ENCODE measurements at regions not wholly inside any gene's neighbourhood (a gene's known extent, or its start where the extent isn't known, plus 50 kb on each side); places are given as distances from the start of the nearest gene placed in this dataset.
A peak's percentile ranks its signal among the peaks of the same experiment; 100 is the strongest.

GRCh38 chr14:34380471-34380845, 81.6 kb downstream of the SPTSSA start:
- TF ChIP-seq, protein P1, sequence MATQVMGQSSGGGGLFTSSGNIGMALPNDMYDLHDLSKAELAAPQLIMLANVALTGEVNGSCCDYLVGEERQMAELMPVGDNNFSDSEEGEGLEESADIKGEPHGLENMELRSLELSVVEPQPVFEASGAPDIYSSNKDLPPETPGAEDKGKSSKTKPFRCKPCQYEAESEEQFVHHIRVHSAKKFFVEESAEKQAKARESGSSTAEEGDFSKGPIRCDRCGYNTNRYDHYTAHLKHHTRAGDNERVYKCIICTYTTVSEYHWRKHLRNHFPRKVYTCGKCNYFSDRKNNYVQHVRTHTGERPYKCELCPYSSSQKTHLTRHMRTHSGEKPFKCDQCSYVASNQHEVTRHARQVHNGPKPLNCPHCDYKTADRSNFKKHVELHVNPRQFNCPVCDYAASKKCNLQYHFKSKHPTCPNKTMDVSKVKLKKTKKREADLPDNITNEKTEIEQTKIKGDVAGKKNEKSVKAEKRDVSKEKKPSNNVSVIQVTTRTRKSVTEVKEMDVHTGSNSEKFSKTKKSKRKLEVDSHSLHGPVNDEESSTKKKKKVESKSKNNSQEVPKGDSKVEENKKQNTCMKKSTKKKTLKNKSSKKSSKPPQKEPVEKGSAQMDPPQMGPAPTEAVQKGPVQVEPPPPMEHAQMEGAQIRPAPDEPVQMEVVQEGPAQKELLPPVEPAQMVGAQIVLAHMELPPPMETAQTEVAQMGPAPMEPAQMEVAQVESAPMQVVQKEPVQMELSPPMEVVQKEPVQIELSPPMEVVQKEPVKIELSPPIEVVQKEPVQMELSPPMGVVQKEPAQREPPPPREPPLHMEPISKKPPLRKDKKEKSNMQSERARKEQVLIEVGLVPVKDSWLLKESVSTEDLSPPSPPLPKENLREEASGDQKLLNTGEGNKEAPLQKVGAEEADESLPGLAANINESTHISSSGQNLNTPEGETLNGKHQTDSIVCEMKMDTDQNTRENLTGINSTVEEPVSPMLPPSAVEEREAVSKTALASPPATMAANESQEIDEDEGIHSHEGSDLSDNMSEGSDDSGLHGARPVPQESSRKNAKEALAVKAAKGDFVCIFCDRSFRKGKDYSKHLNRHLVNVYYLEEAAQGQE (IDR thresholded peaks at IDR 0.05; ENCODE audit: low read depth), result no peak
- no peak for TF ChIP-seq TCF12 (IDR thresholded peaks at IDR 0.05; ENCODE audit: low read depth)

DNA sequence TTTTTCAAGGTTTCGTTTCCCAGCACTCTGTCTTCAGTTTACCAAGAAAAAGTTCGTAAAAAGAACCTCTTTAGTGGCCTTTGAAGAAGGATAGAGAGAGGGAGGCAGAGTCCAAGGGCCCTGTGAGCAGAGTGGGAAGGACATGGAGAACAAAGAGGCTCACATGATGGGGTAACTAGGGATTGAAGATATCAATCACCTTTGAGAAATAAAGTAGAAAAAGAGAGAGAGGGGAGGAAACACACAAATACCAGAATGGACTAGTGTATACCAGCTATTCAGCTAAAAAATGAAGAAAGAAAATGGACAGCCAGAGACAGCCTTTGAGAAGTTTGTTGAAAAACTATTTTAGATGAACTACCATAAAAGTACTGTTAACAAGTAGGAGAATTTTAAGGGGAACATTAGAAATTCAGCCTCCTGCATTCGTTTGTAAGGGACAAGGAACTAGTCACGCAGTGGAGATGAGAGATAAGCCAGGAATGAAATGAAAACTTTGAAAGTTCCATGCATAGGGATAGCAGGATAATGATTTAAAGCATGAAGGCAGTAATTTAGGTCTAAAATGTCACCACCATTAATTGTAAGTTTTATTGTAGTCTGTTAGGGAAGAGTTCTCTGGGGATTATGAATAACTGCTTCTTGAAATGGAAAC, 82.1 kb downstream of the SPTSSA start:
- no peak for TF ChIP-seq EP300 (IDR thresholded peaks at IDR 0.05; ENCODE audit: borderline replicate concordance)

DNA sequence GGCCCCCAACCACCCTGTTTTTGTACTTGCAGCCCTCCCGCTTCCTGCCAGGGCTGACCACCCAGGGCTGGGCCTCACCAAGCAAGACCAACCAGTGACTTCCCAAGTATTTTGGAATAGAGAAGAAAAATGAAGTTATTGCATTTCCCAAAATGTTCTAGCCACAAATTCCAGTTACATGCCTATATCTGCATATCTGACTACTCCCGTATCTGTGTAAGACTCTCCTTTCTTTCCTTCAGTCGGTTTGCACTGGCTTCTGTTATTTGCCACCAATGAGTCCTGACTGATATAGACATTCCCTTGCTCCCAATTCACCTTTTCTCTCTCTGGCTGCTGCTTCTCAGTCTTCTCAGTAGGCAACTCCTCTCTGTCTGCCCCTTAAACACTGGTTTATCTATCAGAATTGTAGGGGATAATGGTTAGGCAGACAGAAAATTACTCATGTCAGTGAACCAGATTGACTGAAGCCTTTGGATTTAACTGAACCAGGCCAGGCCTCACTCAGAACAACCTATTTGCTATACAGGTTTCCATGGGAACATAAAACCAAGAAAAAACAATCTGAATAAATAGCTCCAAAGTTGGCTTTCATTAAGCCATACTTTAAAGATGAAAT, 85.3 kb downstream of the SPTSSA start:
- TF ChIP-seq EGR1 (IDR thresholded peaks at IDR 0.05), result no peak
- TF ChIP-seq RAD21 (IDR thresholded peaks at IDR 0.05; ENCODE audit: low read depth), result no peak
- no peak for TF ChIP-seq CREB1 (IDR thresholded peaks at IDR 0.05; ENCODE audit: low read depth)
- no peak for TF ChIP-seq TEAD4 (IDR thresholded peaks at IDR 0.05)
- TF ChIP-seq, protein P1 (IDR thresholded peaks at IDR 0.05; ENCODE audit: low read depth), result no peak
- no peak for TF ChIP-seq USF1 (IDR thresholded peaks at IDR 0.05)
- TF ChIP-seq TAF1 (IDR thresholded peaks at IDR 0.05; ENCODE audit: low read depth), result no peak
- no peak for TF ChIP-seq YY1 (IDR thresholded peaks at IDR 0.05; ENCODE audit: low read depth)
- TF ChIP-seq NFIC (IDR thresholded peaks at IDR 0.05), result no peak
- TF ChIP-seq, protein P2, sequence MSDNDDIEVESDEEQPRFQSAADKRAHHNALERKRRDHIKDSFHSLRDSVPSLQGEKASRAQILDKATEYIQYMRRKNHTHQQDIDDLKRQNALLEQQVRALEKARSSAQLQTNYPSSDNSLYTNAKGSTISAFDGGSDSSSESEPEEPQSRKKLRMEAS (IDR thresholded peaks at IDR 0.05), result no peak
- TF ChIP-seq EP300 (IDR thresholded peaks at IDR 0.05; ENCODE audit: borderline replicate concordance), result no peak

DNA sequence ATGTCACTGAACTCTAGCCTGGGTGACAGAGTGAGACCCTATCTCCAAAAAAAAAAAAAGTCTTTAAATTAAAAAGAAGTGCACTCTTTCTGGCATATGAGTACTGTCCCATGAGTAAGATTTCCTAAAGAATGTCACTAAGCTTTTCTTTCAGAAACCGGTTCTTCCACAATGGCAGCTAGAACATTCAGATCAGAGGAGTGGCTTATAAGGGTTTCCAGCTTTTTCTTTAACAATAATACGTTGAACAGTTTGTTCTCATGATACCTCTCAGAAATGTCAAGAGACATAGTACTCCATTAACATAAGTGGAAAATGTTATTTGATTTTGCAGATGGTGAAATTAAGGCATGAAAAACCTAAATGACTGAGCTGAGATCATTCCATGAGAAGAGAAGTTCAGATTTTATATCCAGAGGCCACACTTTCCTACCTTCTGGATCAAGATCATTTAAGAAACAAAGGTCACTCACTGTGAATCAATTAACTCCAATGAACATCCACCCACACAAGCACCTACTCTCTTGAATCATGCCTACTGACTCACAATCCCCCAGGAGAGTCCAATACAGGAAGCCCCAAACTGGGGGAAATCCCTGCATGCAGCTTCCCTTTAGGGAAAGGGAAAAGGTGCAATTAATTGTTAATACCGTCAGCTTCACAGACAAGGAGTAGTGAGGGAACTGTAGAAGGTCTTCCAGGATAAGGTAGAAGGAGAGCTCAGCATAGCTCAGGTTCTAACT, 86.9 kb downstream of the SPTSSA start:
- TF ChIP-seq CEBPB (IDR thresholded peaks at IDR 0.05), result no peak
- no peak for TF ChIP-seq EP300 (IDR thresholded peaks at IDR 0.05; ENCODE audit: borderline replicate concordance)
- peak; percentile 59 for TF ChIP-seq EGR1 (IDR thresholded peaks at IDR 0.05)

DNA sequence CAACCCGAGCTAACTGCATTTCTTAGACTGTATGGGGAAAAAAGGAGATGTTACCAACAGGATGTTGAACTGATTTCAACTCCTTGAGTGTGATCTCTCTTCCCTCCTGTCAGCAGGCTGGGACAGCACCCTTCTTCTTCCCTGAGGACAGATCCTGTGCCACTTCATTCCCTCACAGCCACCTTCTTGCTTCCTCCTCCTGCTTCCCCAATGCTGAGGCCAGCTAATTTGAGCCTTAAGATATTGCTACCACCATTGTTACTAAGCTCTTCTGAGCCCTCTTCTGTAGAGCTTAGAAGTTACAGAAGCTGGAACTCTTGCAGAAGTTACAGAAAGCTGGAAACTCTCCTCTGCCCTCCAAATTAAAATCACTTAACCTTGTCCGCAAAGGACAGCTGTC, 88.8 kb downstream of the SPTSSA start:
- TF ChIP-seq CEBPB (IDR thresholded peaks at IDR 0.05) (no peak), NFIC (IDR thresholded peaks at IDR 0.05) (no peak), YY1 (IDR thresholded peaks at IDR 0.05; ENCODE audit: low read depth) (no peak)

DNA sequence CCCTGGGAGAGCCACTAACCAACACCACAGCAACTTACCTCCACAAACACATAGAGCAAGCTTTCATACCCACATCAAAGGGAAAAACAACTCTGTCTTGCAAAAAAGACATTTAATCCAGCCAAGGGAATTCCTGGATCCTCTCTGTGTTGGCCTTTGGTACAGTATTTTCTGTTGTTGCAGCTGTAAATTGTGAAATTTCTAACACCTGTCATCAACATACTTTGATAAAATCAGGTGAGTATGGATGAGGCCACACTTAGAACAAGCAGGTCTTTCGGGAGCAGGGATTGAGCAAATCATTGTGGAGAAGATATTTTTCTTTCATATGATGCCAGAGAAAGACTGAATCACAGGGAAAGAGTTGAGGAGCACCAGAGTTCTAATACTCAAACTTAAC, 89.3 kb downstream of the SPTSSA start:
- TF ChIP-seq RAD21 (IDR thresholded peaks at IDR 0.05; ENCODE audit: low read depth) (no peak), CREB1 (IDR thresholded peaks at IDR 0.05; ENCODE audit: low read depth) (no peak), TEAD4 (IDR thresholded peaks at IDR 0.05) (no peak), EGR1 (IDR thresholded peaks at IDR 0.05) (no peak)
- TF ChIP-seq, protein P1 (IDR thresholded peaks at IDR 0.05; ENCODE audit: low read depth), result no peak
